Activated naive CD4-positive, alpha-beta T cell treated with anti-CD3 and anti-CD28 coated beads, Interleukin-2, amount 10 ng/mL, durations not matched to agents 7 days and 5 days (primary cell): ENCODE measurements at regions not wholly inside any gene's neighbourhood (a gene's known extent, or its start where the extent isn't known, plus 50 kb on each side); places are given as distances from the start of the nearest gene placed in this dataset.
"Not testable (repeated sequence)": the region's sequence is repeated elsewhere in the genome, so short reads cannot be mapped to it uniquely, and the experiment has no call there.

ENCODE experiments used
- CTCF ChIA-PET: fragments of 350-600 bp; sonication (Branson Sonifier 250); formaldehyde crosslinking; loops from one replicate; lab custom pipeline; 2021; ENCODE audit warnings: antibody characterized with exemption; lab: Charles Lee
- DNase-seq: peaks from one replicate; pipeline ENCODE4 v3.0.0-alpha.2; 2020
- H3K27ac Mint-ChIP-seq: one replicate; pipeline ENCODE4 v1.8.0; 2021; ENCODE audit warnings: mild to moderate bottlenecking, moderate library complexity, mixed read lengths
- H3K27me3 Mint-ChIP-seq: one replicate; pipeline ENCODE4 v1.8.0; 2021; ENCODE audit warnings: mild to moderate bottlenecking, mixed read lengths
- H3K36me3 Mint-ChIP-seq: one replicate; pipeline ENCODE4 v1.8.0; 2021; ENCODE audit warnings: mixed read lengths
- H3K4me1 Mint-ChIP-seq: one replicate; pipeline ENCODE4 v1.8.0; 2021; ENCODE audit warnings: mixed read lengths
- H3K4me3 Mint-ChIP-seq: one replicate; pipeline ENCODE4 v1.8.0; 2021; ENCODE audit warnings: mild to moderate bottlenecking, moderate library complexity, mixed read lengths
- H3K9me3 Mint-ChIP-seq: one replicate; pipeline ENCODE4 v1.8.0; 2021; ENCODE audit warnings: mixed read lengths

- no peaks in the 10 kb centered on the region for H3K36me3 Mint-ChIP-seq
- no peak overlapping the region for H3K4me3 Mint-ChIP-seq
- DNase-seq, result no peak
- no peaks in the 10 kb centered on the region for H3K9me3 Mint-ChIP-seq
- H3K27me3 Mint-ChIP-seq, result no peaks in the 10 kb centered on the region
- H3K27ac Mint-ChIP-seq, result no peak overlapping the region
- H3K4me1 Mint-ChIP-seq, result no peaks in the 10 kb centered on the region
- CTCF ChIA-PET, result no interaction called here
Observed at GRCh38 chrX:13428053-13428786, 108.4 kb upstream of the ATXN3L start.

DNA sequence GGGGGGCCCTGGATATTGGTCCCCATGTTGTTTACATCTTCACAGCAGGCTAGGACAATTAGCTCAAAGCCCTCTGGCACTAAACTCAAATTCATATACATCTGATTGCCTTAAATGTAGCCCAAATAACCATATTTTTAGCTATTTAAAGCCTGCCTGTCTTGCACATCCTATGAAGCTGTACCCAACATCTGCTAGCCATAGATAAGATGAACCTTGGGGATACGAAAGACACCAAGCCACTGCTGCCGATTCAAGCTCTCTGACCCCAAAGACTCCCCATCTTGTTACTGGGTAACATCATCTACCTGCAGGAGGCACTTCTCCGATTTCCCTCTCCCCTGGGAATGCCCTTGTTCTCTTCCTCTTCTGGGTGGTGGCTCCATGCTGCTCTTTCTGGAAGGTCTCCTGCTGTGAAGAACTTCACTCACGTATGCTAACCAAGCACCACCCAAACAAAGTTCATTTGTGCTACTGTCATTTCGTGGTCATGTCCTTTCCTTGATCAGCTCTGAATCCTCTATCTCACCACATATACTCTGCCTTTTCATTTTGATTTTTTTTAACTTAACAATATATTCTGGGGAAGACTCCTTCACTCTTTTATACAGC is 107.7 kb upstream of the ATXN3L start:
- DNase-seq, result no peak
- CTCF ChIA-PET, result no interaction called here
- Mint-ChIP-seq H3K27me3 (no peaks in the 10 kb centered on the region), H3K4me1 (no peaks in the 10 kb centered on the region), H3K9me3 (no peaks in the 10 kb centered on the region), H3K4me3 (no peak overlapping the region), H3K36me3 (no peaks in the 10 kb centered on the region), H3K27ac (no peak overlapping the region)

GRCh38 chrX:13420545-13421183 is 100.8 kb upstream of the ATXN3L start:
- H3K4me3 Mint-ChIP-seq, result no peak overlapping the region
- H3K4me1 Mint-ChIP-seq, result no peaks in the 10 kb centered on the region
- H3K27me3 Mint-ChIP-seq, result no peaks in the 10 kb centered on the region
- no peak overlapping the region for H3K27ac Mint-ChIP-seq
- no peaks in the 10 kb centered on the region for H3K9me3 Mint-ChIP-seq
- H3K36me3 Mint-ChIP-seq, result no peaks in the 10 kb centered on the region
- CTCF ChIA-PET, result no interaction called here
- DNase-seq, result no peak

- DNase-seq, result no peak
- Mint-ChIP-seq H3K36me3 (no peaks in the 10 kb centered on the region), H3K9me3 (no peaks in the 10 kb centered on the region), H3K27ac (no peak overlapping the region), H3K27me3 (no peaks in the 10 kb centered on the region), H3K4me3 (no peak overlapping the region), H3K4me1 (no peaks in the 10 kb centered on the region)
- CTCF ChIA-PET, result no interaction called here
Observed at GRCh38 chrX:13419918-13420317, 100.1 kb upstream of the ATXN3L start.

DNA sequence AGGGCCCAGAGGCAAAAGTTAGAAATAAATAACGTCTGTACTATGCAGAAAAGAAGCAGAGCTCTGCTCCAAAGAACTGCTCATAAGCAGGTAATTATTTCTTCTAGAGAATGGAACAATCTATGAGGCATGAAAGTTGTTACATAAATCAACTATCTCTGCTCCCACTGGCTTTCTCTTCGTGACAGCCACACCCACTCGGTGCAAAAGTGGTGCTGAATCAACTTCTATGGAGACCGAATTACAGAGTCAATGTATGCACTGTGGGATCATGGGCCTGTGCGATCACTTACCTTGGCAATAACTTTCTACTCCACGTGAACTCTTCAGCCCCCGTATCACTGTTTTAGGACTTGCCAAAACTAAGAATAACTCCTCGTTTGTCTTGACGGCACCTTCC is 99.4 kb upstream of the ATXN3L start:
- Mint-ChIP-seq H3K27ac (no peak overlapping the region), H3K4me1 (no peaks in the 10 kb centered on the region), H3K36me3 (no peaks in the 10 kb centered on the region), H3K4me3 (no peak overlapping the region), H3K9me3 (no peaks in the 10 kb centered on the region), H3K27me3 (no peaks in the 10 kb centered on the region)
- CTCF ChIA-PET, result no interaction called here
- no peak for DNase-seq

GRCh38 chrX:13418126-13419097 is 98.6 kb upstream of the ATXN3L start:
- Mint-ChIP-seq H3K36me3 (no peaks in the 10 kb centered on the region), H3K27me3 (no peaks in the 10 kb centered on the region), H3K4me1 (no peaks in the 10 kb centered on the region), H3K4me3 (no peak overlapping the region), H3K27ac (no peak overlapping the region), H3K9me3 (no peaks in the 10 kb centered on the region)
- DNase-seq, result no peak
- CTCF ChIA-PET, result no interaction called here

DNA sequence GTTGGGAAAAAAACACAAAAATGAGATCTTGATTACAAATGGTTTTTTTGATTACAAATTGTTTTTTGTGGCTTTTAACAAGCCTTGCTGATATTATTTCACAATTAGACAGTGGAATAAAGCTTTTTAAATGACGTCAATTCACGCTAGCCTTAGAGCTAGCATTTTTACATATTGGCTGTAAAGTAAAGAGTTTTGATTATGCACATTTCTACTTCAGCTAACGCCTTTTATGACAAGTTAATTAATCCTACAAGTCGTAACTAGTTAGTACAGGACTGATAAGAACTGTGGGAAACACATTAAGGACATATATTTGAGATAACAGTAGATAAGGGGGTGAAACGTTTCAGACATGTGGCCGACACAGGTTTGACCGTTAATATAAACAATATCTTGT is 95.7 kb upstream of the ATXN3L start:
- CTCF ChIA-PET, result no interaction called here
- no peak for DNase-seq

DNA sequence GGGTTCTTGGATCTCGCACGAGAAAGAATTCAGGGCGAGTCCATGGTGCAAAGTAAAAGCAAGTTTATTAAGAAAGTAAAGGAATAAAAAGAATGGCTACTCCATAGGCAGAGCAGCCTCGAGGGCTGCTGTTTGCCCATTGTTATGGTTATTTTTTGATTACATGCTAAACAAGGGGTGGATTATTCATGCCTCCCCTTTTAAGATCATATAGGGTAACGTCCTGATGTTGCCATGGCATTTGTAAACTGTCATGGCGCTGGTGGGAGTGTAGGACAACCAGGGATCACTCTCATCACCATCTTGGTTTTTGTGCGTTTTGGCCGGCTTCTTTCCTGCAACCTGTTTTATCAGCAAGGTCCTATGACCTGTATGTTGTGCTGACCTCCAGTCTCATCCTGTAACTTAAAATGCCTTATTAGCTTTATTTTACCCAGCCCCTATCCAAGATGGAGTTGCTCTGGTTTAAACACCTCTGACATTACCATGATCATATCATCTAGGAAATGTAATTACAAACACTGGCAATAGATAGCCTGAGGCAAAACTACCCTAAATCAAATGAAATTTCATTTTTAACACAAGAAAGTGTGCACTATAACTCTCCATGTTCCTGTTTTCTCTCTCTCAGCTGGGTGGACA is 94.3 kb upstream of the ATXN3L start:
- no peaks in the 10 kb centered on the region for H3K9me3 Mint-ChIP-seq
- no peaks in the 10 kb centered on the region for H3K4me1 Mint-ChIP-seq
- H3K36me3 Mint-ChIP-seq, result no peaks in the 10 kb centered on the region
- CTCF ChIA-PET, result interaction anchor here (0.5 kb wide), 1 partner anchor 76 kb away, joined by 3 read pairs; no protein-coding TSS in a partner anchor
- DNase-seq, result no peak
- H3K4me3 Mint-ChIP-seq, result no peak overlapping the region
- H3K27ac Mint-ChIP-seq, result no peak overlapping the region
- no peaks in the 10 kb centered on the region for H3K27me3 Mint-ChIP-seq

More for the DNA sequence above, 95.7 kb upstream of the ATXN3L start:
- no peaks in the 10 kb centered on the region for H3K4me1 Mint-ChIP-seq
- no peaks in the 10 kb centered on the region for H3K27me3 Mint-ChIP-seq
- H3K36me3 Mint-ChIP-seq, result no peaks in the 10 kb centered on the region
- no peak overlapping the region for H3K4me3 Mint-ChIP-seq
- H3K9me3 Mint-ChIP-seq, result no peaks in the 10 kb centered on the region
- H3K27ac Mint-ChIP-seq, result no peak overlapping the region

DNA sequence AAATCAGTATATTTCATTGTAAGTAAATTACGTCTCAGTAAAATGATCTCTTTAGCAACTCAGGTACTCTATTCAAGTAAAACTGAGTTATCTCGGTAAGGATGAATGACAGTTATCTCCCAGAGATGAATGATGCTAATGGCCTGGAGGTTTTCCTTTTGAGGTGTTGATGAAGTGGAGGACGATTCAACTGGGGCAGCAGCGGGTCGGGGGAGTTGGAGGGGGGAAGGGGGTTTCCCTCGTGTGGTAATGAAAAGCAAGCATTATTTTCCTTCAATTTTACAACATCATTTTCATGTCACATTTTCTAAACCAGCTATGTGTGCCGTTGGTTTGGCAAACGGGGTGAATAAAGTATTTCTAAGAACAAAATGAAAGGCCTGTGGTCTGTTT is 92.4 kb upstream of the ATXN3L start:
- Mint-ChIP-seq H3K27me3 (no peaks in the 10 kb centered on the region), H3K9me3 (no peaks in the 10 kb centered on the region), H3K27ac (no peak overlapping the region), H3K4me1 (no peaks in the 10 kb centered on the region), H3K36me3 (no peaks in the 10 kb centered on the region), H3K4me3 (no peak overlapping the region)
- CTCF ChIA-PET, result no interaction called here
- DNase-seq, result no peak

GRCh38 chrX:13411496-13412207 is 91.8 kb upstream of the ATXN3L start:
- no peaks in the 10 kb centered on the region for H3K9me3 Mint-ChIP-seq
- no peaks in the 10 kb centered on the region for H3K36me3 Mint-ChIP-seq
- H3K27me3 Mint-ChIP-seq, result no peaks in the 10 kb centered on the region
- no peak overlapping the region for H3K27ac Mint-ChIP-seq
- H3K4me1 Mint-ChIP-seq, result no peaks in the 10 kb centered on the region
- H3K4me3 Mint-ChIP-seq, result no peak overlapping the region
- DNase-seq, result no peak
- CTCF ChIA-PET, result no interaction called here

- H3K36me3 Mint-ChIP-seq, H3K27ac Mint-ChIP-seq, H3K27me3 Mint-ChIP-seq, DNase-seq, H3K9me3 Mint-ChIP-seq, CTCF ChIA-PET, H3K4me3 Mint-ChIP-seq, H3K4me1 Mint-ChIP-seq: not testable (repeated sequence)
Observed at GRCh38 chrX:13408599-13408998, 88.7 kb upstream of the ATXN3L start.

DNA sequence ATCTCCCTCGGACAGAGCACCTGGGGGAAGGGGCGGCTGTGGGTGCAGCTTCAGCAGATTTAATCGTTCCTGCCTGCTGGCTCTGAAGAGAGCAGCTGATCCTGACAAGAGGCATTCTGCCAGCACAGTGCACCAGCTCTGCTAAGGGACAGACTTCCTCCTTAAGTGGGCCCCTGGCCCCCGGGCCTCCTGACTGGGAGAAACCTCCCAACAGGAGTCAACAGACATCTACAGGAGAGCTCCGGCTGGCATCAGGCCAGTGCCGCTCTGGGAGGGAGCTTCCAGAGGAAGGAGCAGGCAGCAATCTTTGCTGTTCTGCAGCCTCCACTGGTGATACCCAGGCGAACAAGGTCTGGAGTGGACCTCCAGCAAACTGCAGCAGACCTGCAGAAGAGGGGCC is 84.9 kb upstream of the ATXN3L start:
- H3K4me3 Mint-ChIP-seq, CTCF ChIA-PET, H3K4me1 Mint-ChIP-seq, H3K27me3 Mint-ChIP-seq, H3K27ac Mint-ChIP-seq, DNase-seq, H3K36me3 Mint-ChIP-seq, H3K9me3 Mint-ChIP-seq: not testable (repeated sequence)

DNA sequence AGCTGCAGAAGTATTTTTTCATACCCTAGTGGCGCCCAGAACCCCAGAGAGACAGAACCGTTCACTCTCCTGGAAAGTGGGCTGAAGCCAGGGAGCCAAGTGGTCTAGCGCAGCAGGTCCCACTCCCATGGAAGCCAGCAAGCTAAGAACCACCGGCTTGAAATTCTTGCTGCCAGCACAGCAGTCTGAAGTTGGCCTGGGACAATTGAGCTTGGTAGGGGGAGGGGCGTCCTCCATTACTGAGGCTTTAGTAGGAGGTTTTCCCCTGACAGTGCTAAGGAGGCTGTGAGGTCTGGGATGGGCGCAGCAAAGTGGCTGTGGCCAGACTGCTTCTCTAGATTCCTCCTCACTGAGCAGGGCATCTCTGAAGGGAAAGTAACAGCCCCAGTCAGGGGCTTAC is 84.5 kb upstream of the ATXN3L start:
- Mint-ChIP-seq H3K27ac (no peak overlapping the region), H3K4me3 (no peak overlapping the region), H3K9me3 (no peaks in the 10 kb centered on the region), H3K4me1 (no peaks in the 10 kb centered on the region), H3K36me3 (no peaks in the 10 kb centered on the region), H3K27me3 (no peaks in the 10 kb centered on the region)
- CTCF ChIA-PET, result no interaction called here
- DNase-seq, result no peak
